GM12874 (cell line): ENCODE measurements at regions not wholly inside any gene's neighbourhood (a gene's known extent, or its start where the extent isn't known, plus 50 kb on each side); places are given as distances from the start of the nearest gene placed in this dataset.

Experiments
- CTCF ChIP-seq: IDR thresholded peaks from 2 replicates; pipeline ENCODE4 v1.5.1; 2011; ENCODE audit warnings: low read depth, mild to moderate bottlenecking, control low read depth, low read length, moderate library complexity; ENCODE audit not compliant: insufficient read depth

GRCh38 chr9:91127653-91128052 is 234.1 kb downstream of the AUH start:
- TF ChIP-seq CTCF, result no peak

- TF ChIP-seq CTCF, result no peak
Measured at GRCh38 chr9:91130796-91131318, 230.9 kb downstream of the AUH start.

- TF ChIP-seq CTCF, result no peak
Measured at GRCh38 chr9:91131433-91131839, 230.3 kb downstream of the AUH start.

- no peak for TF ChIP-seq CTCF
Measured at GRCh38 chr9:91132576-91133073, 229.1 kb downstream of the AUH start.

GRCh38 chr9:91134608-91135007 is 227.1 kb downstream of the AUH start:
- TF ChIP-seq CTCF, result no peak

- TF ChIP-seq CTCF, result no peak
Measured at GRCh38 chr9:91137391-91137790, 224.3 kb downstream of the AUH start.

- no peak for TF ChIP-seq CTCF
Measured at GRCh38 chr9:91138760-91139159, 223.0 kb downstream of the AUH start.
